GM12875 (cell line): ENCODE measurements at regions not wholly inside any gene's neighbourhood (a gene's known extent, or its start where the extent isn't known, plus 50 kb on each side); places are given as distances from the start of the nearest gene placed in this dataset.

Experiments used
- H3K4me3 ChIP-seq: one replicate; pipeline ENCODE4 v1.5.1; 2011; ENCODE audit warnings: low read depth, low read length, control low read depth
- TF ChIP-seq, protein P1 (sequence below): IDR thresholded peaks from 2 replicates; pipeline ENCODE4 v1.5.1; 2011; ENCODE audit warnings: low read depth, mild to moderate bottlenecking, control low read depth, inconsistent platforms, low read length, moderate library complexity, borderline replicate concordance; ENCODE audit not compliant: insufficient read depth

GRCh38 chr6:159469443-159469842 is 223.6 kb downstream of the SOD2 start:
- no peak overlapping the region for H3K4me3 ChIP-seq
- TF ChIP-seq, protein P1, sequence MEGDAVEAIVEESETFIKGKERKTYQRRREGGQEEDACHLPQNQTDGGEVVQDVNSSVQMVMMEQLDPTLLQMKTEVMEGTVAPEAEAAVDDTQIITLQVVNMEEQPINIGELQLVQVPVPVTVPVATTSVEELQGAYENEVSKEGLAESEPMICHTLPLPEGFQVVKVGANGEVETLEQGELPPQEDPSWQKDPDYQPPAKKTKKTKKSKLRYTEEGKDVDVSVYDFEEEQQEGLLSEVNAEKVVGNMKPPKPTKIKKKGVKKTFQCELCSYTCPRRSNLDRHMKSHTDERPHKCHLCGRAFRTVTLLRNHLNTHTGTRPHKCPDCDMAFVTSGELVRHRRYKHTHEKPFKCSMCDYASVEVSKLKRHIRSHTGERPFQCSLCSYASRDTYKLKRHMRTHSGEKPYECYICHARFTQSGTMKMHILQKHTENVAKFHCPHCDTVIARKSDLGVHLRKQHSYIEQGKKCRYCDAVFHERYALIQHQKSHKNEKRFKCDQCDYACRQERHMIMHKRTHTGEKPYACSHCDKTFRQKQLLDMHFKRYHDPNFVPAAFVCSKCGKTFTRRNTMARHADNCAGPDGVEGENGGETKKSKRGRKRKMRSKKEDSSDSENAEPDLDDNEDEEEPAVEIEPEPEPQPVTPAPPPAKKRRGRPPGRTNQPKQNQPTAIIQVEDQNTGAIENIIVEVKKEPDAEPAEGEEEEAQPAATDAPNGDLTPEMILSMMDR, result no peak

DNA sequence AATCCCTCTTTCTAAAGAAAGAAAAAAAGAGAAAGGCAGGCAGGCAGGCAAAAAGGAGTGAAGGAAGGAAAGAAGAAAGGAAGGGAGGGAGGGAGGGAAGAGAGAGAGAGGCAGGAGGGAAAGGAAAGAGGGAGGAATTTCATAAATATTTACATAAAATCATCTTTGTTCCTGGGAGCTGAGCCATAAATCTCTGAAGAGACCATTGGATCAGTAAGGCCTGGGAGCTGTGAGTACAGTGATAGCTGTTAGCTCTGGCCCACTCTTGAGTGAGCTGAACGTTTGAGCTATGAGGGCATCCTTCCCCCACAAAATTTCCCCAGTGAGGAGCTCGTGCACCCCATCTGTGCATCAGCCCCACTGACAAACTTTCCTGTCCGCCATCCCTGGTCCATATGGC is 224.0 kb downstream of the SOD2 start:
- TF ChIP-seq, protein P1, result no peak
- no peak overlapping the region for H3K4me3 ChIP-seq

GRCh38 chr6:159467473-159468041 is 225.5 kb downstream of the SOD2 start:
- TF ChIP-seq, protein P1, result no peak
- H3K4me3 ChIP-seq, result no peak overlapping the region

DNA sequence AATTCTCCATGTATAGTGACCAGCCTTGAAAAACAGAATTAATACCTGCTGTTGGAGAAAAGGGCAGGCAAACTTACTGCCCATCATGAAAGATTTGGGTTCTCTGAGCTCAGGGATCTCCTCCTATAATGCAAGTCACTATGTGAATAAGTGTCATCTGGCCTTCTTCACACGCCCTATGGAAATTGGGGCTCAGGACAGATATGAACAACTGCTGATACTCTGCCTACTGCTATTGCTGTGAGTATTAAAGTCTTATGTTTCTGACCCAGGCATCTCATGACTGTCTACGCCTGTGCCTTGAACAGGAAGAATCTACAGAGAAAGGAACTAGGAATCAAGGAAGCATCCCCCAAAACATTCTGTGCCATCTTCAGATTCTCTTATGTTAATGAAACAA is 226.1 kb downstream of the SOD2 start:
- TF ChIP-seq, protein P1, result no peak
- no peak overlapping the region for H3K4me3 ChIP-seq

- TF ChIP-seq, protein P1, result no peak
- no peak overlapping the region for H3K4me3 ChIP-seq
Measured at GRCh38 chr6:159464816-159465215, 228.2 kb downstream of the SOD2 start.

- TF ChIP-seq, protein P1, result no peak
- H3K4me3 ChIP-seq, result no peak overlapping the region
Measured at GRCh38 chr6:159463119-159463829, 229.8 kb downstream of the SOD2 start.

GRCh38 chr6:159462431-159462830 is 230.6 kb downstream of the SOD2 start:
- H3K4me3 ChIP-seq, result no peak overlapping the region
- TF ChIP-seq, protein P1, result no peak
